Ovary (tissue), 7 donors: ENCODE measurements at regions not wholly inside any gene's neighbourhood (a gene's known extent, or its start where the extent isn't known, plus 50 kb on each side); places are given as distances from the start of the nearest gene placed in this dataset. TPM values are rescaled to one million over a fixed set of nuclear protein-coding genes. Genes with fewer than 3 reads are reported as not detected.

Experiments
- DNase-seq, 5 donors: peaks; one replicate each; pipeline ENCODE4 v3.0.0-alpha.2; 2019 to 2020
- H3K27ac ChIP-seq, 2 donors: fragments of 200-600 bp; one replicate each; pipeline versions ENCODE4 v1.5.1 to v1.8.0; 2019 to 2022
- H3K27me3 ChIP-seq: fragments of 200-600 bp; one replicate; pipeline ENCODE4 v1.8.0; 2022
- H3K36me3 ChIP-seq: fragments of 200-600 bp; sonication (generic); one replicate; pipeline ENCODE4 v1.5.1; 2019
- H3K4me1 ChIP-seq: one replicate; pipeline ENCODE4 v1.8.1; 2013; ENCODE audit warnings: mild to moderate bottlenecking, moderate library complexity; ENCODE audit not compliant: insufficient read depth
- H3K4me3 ChIP-seq: fragments of 200-600 bp; sonication (generic); one replicate; pipeline ENCODE4 v1.5.1; 2017
- H3K9me3 ChIP-seq, 2 donors: fragments of 200-600 bp in 1 of 2; sonication (generic) in 1 of 2; one replicate each; pipeline versions ENCODE4 v1.5.1 to v1.8.1; 2013 to 2019; ENCODE audit warnings: mild to moderate bottlenecking in 1 of 2, moderate library complexity in 1 of 2
- CTCF ChIP-seq, 3 donors: fragments of 450-650 bp in 2 of 3; fragments of 200-600 bp in 1 of 3; IDR thresholded peaks; one replicate each; pipeline versions ENCODE4 v1.5.1 to v1.8.0; 2016 to 2022; ENCODE audit warnings: antibody characterized with exemption in 3 of 3, mild to moderate bottlenecking in 1 of 3
- EP300 ChIP-seq: sonication (generic); formaldehyde crosslinking; IDR thresholded peaks from one replicate; pipeline ENCODE4 v1.6.1; 2017; ENCODE audit warnings: antibody characterized with exemption
- POLR2A ChIP-seq: fragments of 450-650 bp; IDR thresholded peaks from one replicate; pipeline ENCODE4 v1.6.1; 2017; ENCODE audit warnings: antibody characterized with exemption, mild to moderate bottlenecking, moderate library complexity
- whole genome bisulfite sequencing, 3 donors: extraction: QIAGEN DNeasy Blood & Tissue Kit in 1 of 3; methylation state at CpG; one replicate each; pipeline versions ENCODE4 v1.1.5 to v1.1.7; 2013 to 2017; 5-methylcytosine and 5-hydroxymethylcytosine counted together
- intact Hi-C, 4 donors: fragments of 100-400 bp; cut with DNase I; formaldehyde crosslinking; loops; one replicate each; pipeline versions ENCODE4 v1.11.0 to v1.15.1; 2022 to 2023
- small RNA-seq: library from RNA; depleted of rRNA; stranded (forward); fragments of <200 nt; gene quantifications from one replicate; pipeline ENCODE3, GENCODE V24; 2016
- donor health status: DM: no; HTN: no; CAD: no; lungs with moderate emphysema.
- donor health status: DM: no; HTN: no; CAD: no.
- donor health status: Bipolar disorder and iron deficiency.
- donor health status: DM: no; HTN: no; CAD: no.
- donor health status: DM: yes; HTN: yes; CAD: no.

DNA sequence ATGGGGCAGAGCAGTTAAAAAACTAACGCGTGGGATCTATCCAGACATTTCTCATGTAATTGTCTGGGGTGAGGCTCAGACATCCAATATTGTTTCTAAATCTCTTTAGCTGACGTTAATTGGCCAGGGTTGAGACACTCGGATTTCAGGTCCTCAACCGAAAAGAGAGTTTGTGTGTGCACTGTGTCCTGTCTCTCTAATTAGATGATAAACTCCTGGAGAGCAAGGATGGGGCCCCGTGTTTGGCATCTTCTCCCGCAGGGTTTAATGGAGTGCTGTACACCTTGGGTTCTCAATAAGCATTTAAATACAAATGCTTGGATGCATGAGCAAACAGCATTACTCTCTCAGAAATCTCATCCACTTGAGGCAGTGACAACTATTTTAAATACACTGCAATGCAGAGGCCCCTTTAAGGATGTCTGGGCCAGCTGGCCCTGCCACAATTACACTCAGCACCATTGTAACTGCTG lies 139.6 kb downstream of the MTX3 start:
- no peak for TF ChIP-seq CTCF (IDR thresholded peaks at IDR 0.05)
- no peak for TF ChIP-seq POLR2A
- no peak for TF ChIP-seq EP300
- no peak overlapping the region for H3K4me3 ChIP-seq
- H3K36me3 ChIP-seq = no peaks in the 10 kb centered on the region
- no peak overlapping the region for H3K27ac ChIP-seq
- no peak for DNase-seq
- WGBS, 3 donors = 79 to 80% (median 79%) methylated on average over 7 of the region's 7 CpGs
- no peaks in the 10 kb centered on the region for H3K4me1 ChIP-seq
- H3K27me3 ChIP-seq = no peaks in the 10 kb centered on the region
- intact Hi-C loops = loop anchor here in 2 of 4 donors (10.0 kb wide), 2 partner anchors 287 to 827 kb away; no protein-coding TSS in a partner anchor
- no peaks in the 10 kb centered on the region for H3K9me3 ChIP-seq

- intact Hi-C loops = loop anchor here in 2 of 4 donors (10.0 kb wide), 2 partner anchors 286 to 826 kb away; no protein-coding TSS in a partner anchor
- Histone ChIP-seq H3K27me3 (no peaks in the 10 kb centered on the region), H3K4me3 (no peak overlapping the region), H3K27ac (no peak overlapping the region), H3K36me3 (no peaks in the 10 kb centered on the region), H3K9me3 (no peaks in the 10 kb centered on the region), H3K4me1 (no peaks in the 10 kb centered on the region)
- TF ChIP-seq POLR2A (no peak), CTCF (IDR thresholded peaks at IDR 0.05) (no peak), EP300 (no peak)
- 68 to 85% (median 80%) methylated on average over 5 of the region's 5 CpGs for WGBS, 3 donors
- DNase-seq = no peak
Observed at GRCh38 chr5:79850941-79851340, 140.1 kb downstream of the MTX3 start.

DNA sequence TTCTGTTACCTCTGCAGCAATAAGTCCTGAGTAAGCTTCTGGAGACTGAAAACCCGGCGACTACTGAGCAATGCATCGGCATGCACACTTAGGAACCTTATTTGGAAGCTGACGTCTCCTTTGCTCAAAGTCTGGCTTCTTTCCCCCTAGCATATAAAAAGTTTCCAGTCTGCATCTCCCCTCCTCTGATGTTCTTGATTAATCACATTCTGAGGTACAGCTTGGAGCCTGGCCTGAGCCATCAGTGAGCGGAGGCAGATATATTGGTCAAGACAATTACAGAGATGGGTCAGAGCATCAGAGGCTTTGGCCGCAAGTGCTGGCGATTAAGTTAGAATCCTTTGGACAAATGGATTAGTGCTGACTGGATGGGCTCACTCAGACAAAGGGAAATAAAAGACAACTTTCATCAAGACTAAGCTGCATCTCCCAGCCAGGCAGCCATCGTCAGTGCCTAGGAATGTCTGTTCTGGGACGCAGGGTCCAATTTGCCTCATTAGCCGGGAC lies 140.7 kb downstream of the MTX3 start:
- H3K4me3 ChIP-seq = no peak overlapping the region
- no peak for DNase-seq
- H3K9me3 ChIP-seq = no peaks in the 10 kb centered on the region
- 60 to 91% (median 83%) methylated on average over 10 of the region's 10 CpGs for WGBS, 3 donors
- no peaks in the 10 kb centered on the region for H3K4me1 ChIP-seq
- no peaks in the 10 kb centered on the region for H3K36me3 ChIP-seq
- TF ChIP-seq EP300 (no peak), CTCF (IDR thresholded peaks at IDR 0.05) (no peak), POLR2A (no peak)
- H3K27ac ChIP-seq = no peak overlapping the region
- no peaks in the 10 kb centered on the region for H3K27me3 ChIP-seq
- intact Hi-C loops = loop anchor here in 2 of 4 donors (10.0 kb wide), 2 partner anchors 286 to 826 kb away; no protein-coding TSS in a partner anchor

DNA sequence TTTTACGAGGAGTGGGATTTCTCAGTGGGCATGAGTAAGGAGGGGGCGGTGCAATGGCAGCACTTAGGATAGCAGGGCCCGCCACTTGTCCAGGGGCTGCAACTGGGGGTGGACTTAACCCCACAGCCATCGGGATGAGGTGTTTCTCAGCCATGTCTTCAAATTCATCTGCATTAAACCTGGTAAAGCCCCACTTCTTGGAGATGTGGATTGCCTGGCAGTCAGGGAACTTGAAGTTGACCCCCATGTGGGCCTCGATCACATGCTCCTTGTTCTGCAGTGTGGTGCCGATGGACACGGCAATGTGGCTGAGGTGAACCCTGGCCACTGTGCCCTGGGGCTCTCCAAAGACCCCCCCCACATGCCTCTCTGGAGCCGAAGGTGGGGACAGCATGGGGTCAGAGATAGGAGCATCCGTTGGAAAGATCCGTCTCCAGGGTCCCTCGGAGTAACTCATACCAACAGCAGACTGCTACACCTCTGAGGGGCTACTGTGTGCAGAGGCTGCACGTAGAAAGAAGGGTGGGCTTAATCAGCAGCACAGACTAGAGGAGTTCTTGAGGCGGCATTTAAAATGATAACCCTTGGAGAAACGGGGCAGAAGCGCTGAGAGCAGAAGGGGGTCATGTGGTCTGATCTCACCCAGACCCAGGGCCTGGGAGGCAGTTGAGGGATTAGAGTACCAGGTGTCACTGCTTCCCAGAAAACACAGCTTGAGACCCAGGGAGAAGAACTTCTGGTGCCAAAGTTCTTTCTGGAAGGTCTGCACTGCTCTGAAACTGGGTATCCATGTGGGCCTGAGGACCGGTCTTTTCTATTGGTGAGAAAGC lies 141.4 kb downstream of the MTX3 start:
- Histone ChIP-seq H3K4me3 (no peak overlapping the region), H3K27me3 (no peaks in the 10 kb centered on the region), H3K36me3 (no peaks in the 10 kb centered on the region), H3K27ac (no peak overlapping the region), H3K4me1 (no peaks in the 10 kb centered on the region), H3K9me3 (no peaks in the 10 kb centered on the region)
- TF ChIP-seq EP300 (no peak), CTCF (IDR thresholded peaks at IDR 0.05) (no peak), POLR2A (no peak)
- intact Hi-C loops = loop anchor here in 2 of 4 donors (10.0 kb wide), 2 partner anchors 285 to 825 kb away; no protein-coding TSS in a partner anchor
- WGBS, 3 donors = 86 to 92% (median 89%) methylated on average over 16 of the region's 16 CpGs
- DNase-seq = no peak

Small RNA genes in the stretch of these regions (small RNA-seq; reads per million reads assigned to genes)
- gene AC008496.1 = not detected
